ENCODE measurements at regions not wholly inside any gene's neighbourhood (a gene's known extent, or its start where the extent isn't known, plus 50 kb on each side); places are given as distances from the start of the nearest gene placed in this dataset.

- ChIA-PET CTCF (no interaction called here), POLR2A (no interaction called here)
- intact Hi-C loops (cut with DNase I, micrococcal nuclease): no loop called here
- H3K27ac ChIP-seq (ENCODE audit: low read depth in 1 of 2, low read length in 2 of 2): no peak overlapping the region
- Mint-ChIP-seq H3K36me3 (ENCODE audit: low read depth) (no peaks in the 10 kb centered on the region), H3K9me3 (no peaks in the 10 kb centered on the region), H3K27me3 (peaks cover 12% of the 10 kb centered on the region), H3K27ac (no peak overlapping the region), H3K4me1 (ENCODE audit: low read depth) (no peaks in the 10 kb centered on the region), H3K4me3 (no peak overlapping the region)
- H3K4me1 ChIP-seq (ENCODE audit: insufficient read depth, low read length): no peaks in the 10 kb centered on the region
- no peaks in the 10 kb centered on the region for H3K27me3 ChIP-seq (ENCODE audit: control insufficient read depth in 1 of 2, insufficient read depth in 2 of 2, low read length in 2 of 2)
- no peaks in the 10 kb centered on the region for H3K36me3 ChIP-seq (ENCODE audit: insufficient read depth, low read length)
- TF ChIP-seq CTCF (IDR thresholded peaks at IDR 0.05): no peak
- DNase-seq (no peak), ATAC-seq (ENCODE audit: poor library complexity) (no peak)
- peaks cover 0 to 6% of the 10 kb centered on the region in 2 experiments for H3K9me3 ChIP-seq (ENCODE audit: control insufficient read depth in 1 of 2, insufficient read depth in 1 of 2, low read length in 2 of 2)
- no peak overlapping the region for H3K4me3 ChIP-seq (ENCODE audit: low read length)
Observed at GRCh38 chr10:9824631-9825071, 1193.0 kb upstream of the CELF2 start.

GRCh38 chr10:9825491-9826018 lies 1192.1 kb upstream of the CELF2 start:
- Histone ChIP-seq H3K27me3 (ENCODE audit: control insufficient read depth in 1 of 2, insufficient read depth in 2 of 2, low read length in 2 of 2) (no peaks in the 10 kb centered on the region), H3K9me3 (ENCODE audit: control insufficient read depth in 1 of 2, insufficient read depth in 1 of 2, low read length in 2 of 2) (no peaks in the 10 kb centered on the region), H3K36me3 (ENCODE audit: insufficient read depth, low read length) (no peaks in the 10 kb centered on the region), H3K27ac (ENCODE audit: low read depth in 1 of 2, low read length in 2 of 2) (no peak overlapping the region), H3K4me1 (ENCODE audit: insufficient read depth, low read length) (no peaks in the 10 kb centered on the region), H3K4me3 (ENCODE audit: low read length) (no peak overlapping the region)
- CTCF ChIA-PET: no interaction called here
- peaks cover 8% of the 10 kb centered on the region for H3K27me3 Mint-ChIP-seq
- intact Hi-C loops (cut with DNase I, micrococcal nuclease): no loop called here
- no peak for TF ChIP-seq CTCF (IDR thresholded peaks at IDR 0.05)
- H3K9me3 Mint-ChIP-seq: no peaks in the 10 kb centered on the region
- no peak overlapping the region for H3K27ac Mint-ChIP-seq
- H3K4me3 Mint-ChIP-seq: no peak overlapping the region
- POLR2A ChIA-PET: no interaction called here
- no peaks in the 10 kb centered on the region for H3K4me1 Mint-ChIP-seq (ENCODE audit: low read depth)
- H3K36me3 Mint-ChIP-seq (ENCODE audit: low read depth): no peaks in the 10 kb centered on the region
- no peak for DNase-seq
- ATAC-seq (ENCODE audit: poor library complexity): no peak

- POLR2A ChIA-PET: no interaction called here
- H3K36me3 Mint-ChIP-seq (ENCODE audit: low read depth): no peaks in the 10 kb centered on the region
Observed at GRCh38 chr10:9828110-9828509, 1189.6 kb upstream of the CELF2 start.

More at GRCh38 chr10:9828110-9828509, 1189.6 kb upstream of the CELF2 start:
- Mint-ChIP-seq H3K27me3 (peaks cover 4% of the 10 kb centered on the region), H3K4me3 (no peak overlapping the region), H3K27ac (no peak overlapping the region), H3K4me1 (ENCODE audit: low read depth) (no peaks in the 10 kb centered on the region), H3K9me3 (no peaks in the 10 kb centered on the region)
- H3K4me1 ChIP-seq (ENCODE audit: insufficient read depth, low read length): no peaks in the 10 kb centered on the region
- DNase-seq: no peak
- H3K4me3 ChIP-seq (ENCODE audit: low read length): no peak overlapping the region
- no peak for TF ChIP-seq CTCF (IDR thresholded peaks at IDR 0.05)
- no peak for ATAC-seq (ENCODE audit: poor library complexity)
- CTCF ChIA-PET: no interaction called here
- no peaks in the 10 kb centered on the region for H3K27me3 ChIP-seq (ENCODE audit: control insufficient read depth in 1 of 2, insufficient read depth in 2 of 2, low read length in 2 of 2)
- intact Hi-C loops (cut with DNase I, micrococcal nuclease): no loop called here
- H3K36me3 ChIP-seq (ENCODE audit: insufficient read depth, low read length): no peaks in the 10 kb centered on the region
- H3K9me3 ChIP-seq (ENCODE audit: control insufficient read depth in 1 of 2, insufficient read depth in 1 of 2, low read length in 2 of 2): no peaks in the 10 kb centered on the region
- no peak overlapping the region for H3K27ac ChIP-seq (ENCODE audit: low read depth in 1 of 2, low read length in 2 of 2)

Measured in CD4-positive, alpha-beta T cell (primary cell).